B cell (primary cell): ENCODE measurements at regions not wholly inside any gene's neighbourhood (a gene's known extent, or its start where the extent isn't known, plus 50 kb on each side); places are given as distances from the start of the nearest gene placed in this dataset.

Experiments used
- ATAC-seq: fragments of 200-7000 bp; cut with Tn5 transposase; one replicate; pipeline ENCODE4 v1.10.0; 2021; ENCODE audit warnings: low read depth, mild to moderate bottlenecking, moderate number of reproducible peaks, moderate library complexity
- CTCF ChIA-PET: fragments of 350-600 bp; sonication (Branson Sonifier 250); formaldehyde crosslinking; loops from one replicate; lab custom pipeline; 2021; ENCODE audit warnings: antibody characterized with exemption, inconsistent platforms; lab: Charles Lee
- POLR2A ChIA-PET: fragments of 350-600 bp; sonication (Branson Sonifier 250); formaldehyde crosslinking; loops from one replicate; lab custom pipeline; 2021; ENCODE audit warnings: antibody characterized with exemption; lab: Charles Lee
- DNase-seq: peaks from one replicate; pipeline ENCODE4 v3.0.0; 2013
- H2AFZ ChIP-seq: 2 replicates; pipeline ENCODE4 v1.6.1; 2012; ENCODE audit warnings: mild to moderate bottlenecking, low read depth, low read length; ENCODE audit not compliant: insufficient read depth, poor library complexity, severe bottlenecking
- H3K27ac ChIP-seq, 2 donors: 1 replicate in 1 of 2; 2 replicates in 1 of 2; pipeline ENCODE4 v1.5.1; 2012 to 2013; ENCODE audit warnings: low read length in 2 of 2, mild to moderate bottlenecking in 2 of 2, moderate library complexity in 1 of 2
- H3K27me3 ChIP-seq, 4 experiments: fragments of 200-600 bp in 1 of 4; sonication (generic) in 1 of 4; replicated peaks in 1 of 4; 1 replicate in 2 of 4; 2 replicates in 2 of 4; pipeline versions ENCODE4 v1.6.1 to v1.7.0; 2013 to 2016; ENCODE audit warnings: low read length in 3 of 4, mild to moderate bottlenecking in 2 of 4, mixed read lengths in 1 of 4, moderate library complexity in 1 of 4; ENCODE audit not compliant: insufficient read depth in 4 of 4, control insufficient read depth in 3 of 4; ENCODE audit errors: control extremely low read depth in 1 of 4
- H3K36me3 ChIP-seq, 2 experiments: replicated peaks in 1 of 2; 1 replicate in 1 of 2; 2 replicates in 1 of 2; pipeline versions ENCODE4 v1.6.1 to v1.7.1; 2013; ENCODE audit warnings: low read length in 1 of 2; ENCODE audit not compliant: insufficient read depth in 2 of 2, control insufficient read depth in 1 of 2; ENCODE audit errors: control extremely low read depth in 1 of 2, extremely low read depth in 1 of 2
- H3K4me1 ChIP-seq, 2 donors: fragments of 200-600 bp in 1 of 2; sonication (generic) in 1 of 2; 1 replicate in 1 of 2; 2 replicates in 1 of 2; pipeline versions ENCODE4 v1.5.1 to v1.6.1; 2013 to 2017; ENCODE audit warnings: low read length in 2 of 2; ENCODE audit not compliant: control insufficient read depth in 2 of 2, insufficient read depth in 2 of 2
- H3K4me2 ChIP-seq: replicated peaks from 2 replicates; pipeline ENCODE3; 2012; ENCODE audit warnings: mild to moderate bottlenecking, low read depth, low read length; ENCODE audit not compliant: poor library complexity, severe bottlenecking
- H3K4me3 ChIP-seq, 5 experiments: fragments of 200-600 bp in 1 of 5; sonication (generic) in 1 of 5; 1 replicate in 3 of 5; 2 replicates in 2 of 5; pipeline versions ENCODE4 v1.5.1 to v1.7.0; 2011 to 2016; ENCODE audit warnings: low read length in 4 of 5, mild to moderate bottlenecking in 4 of 5, low read depth in 2 of 5, control low read depth in 1 of 5, moderate library complexity in 1 of 5; ENCODE audit not compliant: insufficient read depth in 1 of 5; ENCODE audit errors: control extremely low read depth in 1 of 5, extremely low read depth in 1 of 5
- H3K79me2 ChIP-seq: fragments of 200-600 bp; sonication (generic); one replicate; pipeline ENCODE4 v1.6.0; 2016; ENCODE audit warnings: low read length; ENCODE audit not compliant: control insufficient read depth, insufficient read depth
- H3K9ac ChIP-seq: fragments of 200-600 bp; sonication (generic); 2 replicates; pipeline ENCODE4 v1.6.1; 2017; ENCODE audit warnings: mild to moderate bottlenecking, low read length, moderate library complexity
- H3K9me3 ChIP-seq, 3 donors: one replicate each; pipeline versions ENCODE4 v1.6.1 to v1.7.1; 2013; ENCODE audit warnings: low read length in 2 of 3; ENCODE audit not compliant: control insufficient read depth in 2 of 3, insufficient read depth in 1 of 3; ENCODE audit errors: control extremely low read depth in 1 of 3
- H4K20me1 ChIP-seq: 2 replicates; pipeline ENCODE4 v1.6.0; 2012; ENCODE audit warnings: mild to moderate bottlenecking, low read length; ENCODE audit not compliant: insufficient read depth, control insufficient read depth, poor library complexity, severe bottlenecking
- H3K27ac Mint-ChIP-seq: one replicate; pipeline ENCODE4 v1.8.0; 2021; ENCODE audit warnings: mixed read lengths
- H3K27me3 Mint-ChIP-seq: one replicate; pipeline ENCODE4 v1.8.0; 2021; ENCODE audit warnings: mixed read lengths
- H3K4me1 Mint-ChIP-seq: one replicate; pipeline ENCODE4 v1.8.0; 2021; ENCODE audit warnings: mixed read lengths
- H3K4me3 Mint-ChIP-seq: one replicate; pipeline ENCODE4 v1.8.0; 2021; ENCODE audit warnings: mixed read lengths
- H3K9me3 Mint-ChIP-seq: one replicate; pipeline ENCODE4 v1.8.0; 2022; ENCODE audit warnings: mixed read lengths; ENCODE audit not compliant: insufficient read depth
- EZH2 ChIP-seq: IDR thresholded peaks from 2 replicates; pipeline ENCODE4 v1.6.1; 2012; ENCODE audit warnings: borderline replicate concordance, low read depth, mild to moderate bottlenecking, moderate library complexity, low read length; ENCODE audit not compliant: insufficient read depth, poor library complexity, severe bottlenecking
- WGBS: methylation state at CpG from one replicate; pipeline ENCODE4 v1.1.5; 2013; ENCODE audit warnings: missing lambda C conversion rate; ENCODE audit not compliant: insufficient coverage; 5-methylcytosine and 5-hydroxymethylcytosine counted together
- intact Hi-C: fragments of 100-400 bp; cut with micrococcal nuclease; formaldehyde crosslinking; loops from one replicate; pipeline ENCODE4 v1.10.0; 2022
- TF ChIP-seq, protein P1 (sequence below): fragments of 200-600 bp; IDR thresholded peaks from one replicate; pipeline ENCODE4 v1.8.0; 2022; ENCODE audit warnings: antibody characterized with exemption, mild to moderate bottlenecking

DNA sequence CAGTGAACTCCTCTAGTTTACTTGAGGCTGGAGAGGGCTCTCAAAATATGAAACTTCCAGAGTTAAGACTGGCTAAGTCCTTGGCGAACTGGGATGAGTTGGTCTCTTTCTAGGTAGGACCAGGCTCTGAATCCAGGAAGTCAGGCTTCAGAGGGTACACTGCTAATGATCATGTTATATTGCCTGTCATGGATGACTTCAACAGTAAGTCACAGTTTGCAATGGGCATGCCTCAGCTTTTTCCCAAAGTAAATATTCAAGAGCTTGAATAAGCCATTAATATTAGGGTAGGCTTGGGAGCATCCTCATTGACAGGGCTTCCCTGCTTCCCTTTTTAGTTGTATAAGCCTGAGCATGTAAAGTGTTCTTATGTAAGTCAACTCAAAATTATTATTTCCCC is 61.7 kb upstream of the PTHLH start:
- intact Hi-C loops = no loop called here
- Mint-ChIP-seq H3K4me3 (no peak overlapping the region), H3K4me1 (no peaks in the 10 kb centered on the region), H3K27me3 (peaks cover 2% of the 10 kb centered on the region), H3K27ac (no peak overlapping the region), H3K9me3 (no peaks in the 10 kb centered on the region)
- WGBS = 83% methylated on average over 1 of the region's 1 CpG
- Histone ChIP-seq H3K36me3 (no peaks in the 10 kb centered on the region), H3K27ac (no peak overlapping the region), H3K79me2 (no peaks in the 10 kb centered on the region), H2AFZ (no peak overlapping the region), H3K4me1 (no peaks in the 10 kb centered on the region), H4K20me1 (no peaks in the 10 kb centered on the region), H3K9me3 (no peaks in the 10 kb centered on the region), H3K27me3 (no peaks in the 10 kb centered on the region), H3K9ac (no peak overlapping the region), H3K4me2 (no peak overlapping the region), H3K4me3 (no peak overlapping the region)
- TF ChIP-seq EZH2 = no peak
- TF ChIP-seq, protein P1, sequence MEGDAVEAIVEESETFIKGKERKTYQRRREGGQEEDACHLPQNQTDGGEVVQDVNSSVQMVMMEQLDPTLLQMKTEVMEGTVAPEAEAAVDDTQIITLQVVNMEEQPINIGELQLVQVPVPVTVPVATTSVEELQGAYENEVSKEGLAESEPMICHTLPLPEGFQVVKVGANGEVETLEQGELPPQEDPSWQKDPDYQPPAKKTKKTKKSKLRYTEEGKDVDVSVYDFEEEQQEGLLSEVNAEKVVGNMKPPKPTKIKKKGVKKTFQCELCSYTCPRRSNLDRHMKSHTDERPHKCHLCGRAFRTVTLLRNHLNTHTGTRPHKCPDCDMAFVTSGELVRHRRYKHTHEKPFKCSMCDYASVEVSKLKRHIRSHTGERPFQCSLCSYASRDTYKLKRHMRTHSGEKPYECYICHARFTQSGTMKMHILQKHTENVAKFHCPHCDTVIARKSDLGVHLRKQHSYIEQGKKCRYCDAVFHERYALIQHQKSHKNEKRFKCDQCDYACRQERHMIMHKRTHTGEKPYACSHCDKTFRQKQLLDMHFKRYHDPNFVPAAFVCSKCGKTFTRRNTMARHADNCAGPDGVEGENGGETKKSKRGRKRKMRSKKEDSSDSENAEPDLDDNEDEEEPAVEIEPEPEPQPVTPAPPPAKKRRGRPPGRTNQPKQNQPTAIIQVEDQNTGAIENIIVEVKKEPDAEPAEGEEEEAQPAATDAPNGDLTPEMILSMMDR = no peak
- POLR2A ChIA-PET = no interaction called here
- DNase-seq (no peak), ATAC-seq (no peak)
- CTCF ChIA-PET = no interaction called here

DNA sequence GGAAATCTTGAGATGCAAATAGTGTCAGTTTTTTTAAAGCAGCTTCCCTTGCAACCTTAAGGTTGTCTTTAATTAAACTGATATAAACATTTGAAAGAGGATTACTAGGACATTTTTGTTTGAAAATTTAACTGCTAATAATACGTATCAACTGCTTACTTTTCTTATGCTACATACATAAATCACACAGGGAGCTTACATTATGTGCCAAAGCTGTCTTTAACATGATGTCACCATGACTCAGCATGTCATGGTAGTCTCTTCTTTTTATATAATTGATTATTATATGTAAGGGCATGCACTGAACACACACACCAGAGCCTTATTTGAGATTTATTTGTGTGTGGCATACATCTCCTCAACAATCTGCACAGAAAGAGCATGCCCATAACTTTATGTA is 63.0 kb upstream of the PTHLH start:
- Mint-ChIP-seq H3K27me3 (peaks cover 2% of the 10 kb centered on the region), H3K27ac (no peak overlapping the region), H3K4me1 (no peaks in the 10 kb centered on the region), H3K4me3 (no peak overlapping the region), H3K9me3 (no peaks in the 10 kb centered on the region)
- ChIA-PET CTCF (no interaction called here), POLR2A (no interaction called here)
- H2AFZ ChIP-seq = no peak overlapping the region
- no peaks in the 10 kb centered on the region for H3K4me1 ChIP-seq
- H3K9me3 ChIP-seq = no peaks in the 10 kb centered on the region
- H3K79me2 ChIP-seq = no peaks in the 10 kb centered on the region
- no peak overlapping the region for H3K4me3 ChIP-seq
- H4K20me1 ChIP-seq = no peaks in the 10 kb centered on the region
- intact Hi-C loops = no loop called here
- DNase-seq (no peak), ATAC-seq (no peak)
- no peaks in the 10 kb centered on the region for H3K27me3 ChIP-seq
- H3K4me2 ChIP-seq = no peak overlapping the region
- no peak overlapping the region for H3K9ac ChIP-seq
- no peaks in the 10 kb centered on the region for H3K36me3 ChIP-seq
- no peak overlapping the region for H3K27ac ChIP-seq
- no CpG with 5 or more reads among the region's 1 CpG for WGBS
- TF ChIP-seq, protein P1 = no peak
- TF ChIP-seq EZH2 = no peak
